ENCODE measurements at regions not wholly inside any gene's neighbourhood (a gene's known extent, or its start where the extent isn't known, plus 50 kb on each side); places are given as distances from the start of the nearest gene placed in this dataset.

- H3K79me2 ChIP-seq (ENCODE audit: low read depth), result no peaks in the 10 kb centered on the region
- H3K9me3 ChIP-seq (ENCODE audit: low read depth), result no peaks in the 10 kb centered on the region
- no peaks in the 10 kb centered on the region for H3K9me3 Mint-ChIP-seq
- H3K4me3 ChIP-seq, result no peak overlapping the region
- TF ChIP-seq EZH2 (IDR thresholded peaks at IDR 0.05) (no peak), EZH2phosphoT487 (IDR thresholded peaks at IDR 0.05) (no peak), CTCF (IDR thresholded peaks at IDR 0.05) (no peak)
- H3F3A ChIP-seq (ENCODE audit: low read depth), result peaks cover 3% of the 10 kb centered on the region
- H3K27me3 ChIP-seq, result no peaks in the 10 kb centered on the region
- no peaks in the 10 kb centered on the region for H3K36me3 ChIP-seq
- H3K4me1 ChIP-seq, result peaks cover 16% of the 10 kb centered on the region
- no peak overlapping the region for H3K27ac ChIP-seq
- H3K4me1 Mint-ChIP-seq, result peaks cover 6% of the 10 kb centered on the region
- H3K4me3 Mint-ChIP-seq, result no peak overlapping the region
- no peak overlapping the region for H2AFZ ChIP-seq (replicated peaks)
- H3K9ac ChIP-seq, result no peak overlapping the region
- H3K27ac Mint-ChIP-seq, result no peak overlapping the region
- no peaks in the 10 kb centered on the region for H3K36me3 Mint-ChIP-seq
- peaks cover 2% of the 10 kb centered on the region for H3K27me3 Mint-ChIP-seq (ENCODE audit: insufficient read depth, low read depth)
- no peak for DNase-seq (ENCODE audit: low spot score)
- no peaks in the 10 kb centered on the region for H4K20me1 ChIP-seq (ENCODE audit: low read depth)
- H3K4me2 ChIP-seq, result no peak overlapping the region
Observed at GRCh38 chr3:29153811-29154210, 127.1 kb upstream of the RBMS3 start.

- Histone ChIP-seq H3F3A (ENCODE audit: low read depth) (peaks cover 3% of the 10 kb centered on the region), H2AFZ (replicated peaks) (peak overlapping the region; percentile 17), H3K4me3 (no peak overlapping the region), H3K4me1 (peaks cover 16% of the 10 kb centered on the region), H3K27ac (no peak overlapping the region), H3K4me2 (peak overlapping the region; percentile 11), H4K20me1 (ENCODE audit: low read depth) (no peaks in the 10 kb centered on the region), H3K9ac (no peak overlapping the region), H3K27me3 (no peaks in the 10 kb centered on the region), H3K9me3 (ENCODE audit: low read depth) (no peaks in the 10 kb centered on the region), H3K36me3 (no peaks in the 10 kb centered on the region), H3K79me2 (ENCODE audit: low read depth) (no peaks in the 10 kb centered on the region)
- Mint-ChIP-seq H3K9me3 (peaks cover 2% of the 10 kb centered on the region), H3K4me3 (no peak overlapping the region), H3K36me3 (no peaks in the 10 kb centered on the region), H3K27me3 (ENCODE audit: insufficient read depth, low read depth) (peaks cover 4% of the 10 kb centered on the region), H3K4me1 (peaks cover 6% of the 10 kb centered on the region), H3K27ac (no peak overlapping the region)
- peak; percentile 82 for DNase-seq (ENCODE audit: low spot score)
- TF ChIP-seq EZH2phosphoT487 (IDR thresholded peaks at IDR 0.05) (no peak), EZH2 (IDR thresholded peaks at IDR 0.05) (no peak), CTCF (IDR thresholded peaks at IDR 0.05) (no peak)
Observed at GRCh38 chr3:29156086-29156715, 124.7 kb upstream of the RBMS3 start.

- peaks cover 2% of the 10 kb centered on the region for H3K27me3 Mint-ChIP-seq (ENCODE audit: insufficient read depth, low read depth)
Observed at GRCh38 chr3:29164825-29165224, 116.0 kb upstream of the RBMS3 start.

More at GRCh38 chr3:29164825-29165224, 116.0 kb upstream of the RBMS3 start:
- no peak for DNase-seq (ENCODE audit: low spot score)
- Mint-ChIP-seq H3K36me3 (no peaks in the 10 kb centered on the region), H3K4me3 (no peak overlapping the region), H3K9me3 (peaks cover 5% of the 10 kb centered on the region), H3K4me1 (no peaks in the 10 kb centered on the region), H3K27ac (no peak overlapping the region)
- Histone ChIP-seq H3K9ac (no peak overlapping the region), H3K27ac (no peak overlapping the region), H4K20me1 (ENCODE audit: low read depth) (no peaks in the 10 kb centered on the region), H3K9me3 (ENCODE audit: low read depth) (no peaks in the 10 kb centered on the region), H3K36me3 (no peaks in the 10 kb centered on the region), H3K79me2 (ENCODE audit: low read depth) (no peaks in the 10 kb centered on the region), H3K4me2 (no peak overlapping the region), H3F3A (ENCODE audit: low read depth) (no peaks in the 10 kb centered on the region), H3K27me3 (no peaks in the 10 kb centered on the region), H3K4me3 (no peak overlapping the region), H2AFZ (replicated peaks) (no peak overlapping the region), H3K4me1 (no peaks in the 10 kb centered on the region)
- TF ChIP-seq EZH2 (IDR thresholded peaks at IDR 0.05) (no peak), CTCF (IDR thresholded peaks at IDR 0.05) (no peak), EZH2phosphoT487 (IDR thresholded peaks at IDR 0.05) (no peak)
